WTC11 (cell line): ENCODE measurements at regions not wholly inside any gene's neighbourhood (a gene's known extent, or its start where the extent isn't known, plus 50 kb on each side); places are given as distances from the start of the nearest gene placed in this dataset.

ENCODE experiments used
- ATAC-seq: fragments of 200-7000 bp; cut with Tn5 transposase; 2 replicates; pipeline ENCODE4 v1.10.0; 2021; ENCODE audit warnings: mild to moderate bottlenecking, moderate library complexity
- CTCF ChIA-PET: fragments of 300-600 bp; sonication (Branson Sonifier 250); formaldehyde crosslinking; loops from one replicate; lab custom pipeline; 2021; ENCODE audit warnings: antibody characterized with exemption; lab: Charles Lee
- POLR2A ChIA-PET: fragments of 350-600 bp; sonication (Branson Sonifier 250); formaldehyde crosslinking; loops from one replicate; lab custom pipeline; 2021; ENCODE audit warnings: antibody characterized with exemption; lab: Charles Lee
- DNase-seq: peaks from one replicate; pipeline ENCODE4 v3.0.0; 2021; ENCODE audit warnings: low spot score
- H3K27ac Mint-ChIP-seq: 2 replicates; pipeline ENCODE4 v1.8.0; 2021; ENCODE audit warnings: mixed read lengths
- H3K27me3 Mint-ChIP-seq: 2 replicates; pipeline ENCODE4 v1.8.0; 2021; ENCODE audit warnings: low read depth, mild to moderate bottlenecking, moderate library complexity, mixed read lengths
- H3K36me3 Mint-ChIP-seq: 2 replicates; pipeline ENCODE4 v1.8.0; 2021; ENCODE audit warnings: mixed read lengths
- H3K4me1 Mint-ChIP-seq: 2 replicates; pipeline ENCODE4 v1.8.0; 2022; ENCODE audit warnings: mixed read lengths
- H3K4me3 Mint-ChIP-seq: 2 replicates; pipeline ENCODE4 v1.8.0; 2021; ENCODE audit warnings: mild to moderate bottlenecking, moderate library complexity, mixed read lengths
- H3K9me3 Mint-ChIP-seq: 2 replicates; pipeline ENCODE4 v1.8.0; 2021; ENCODE audit warnings: mixed read lengths
- E2F5 ChIP-seq: sonication (generic); formaldehyde crosslinking; IDR thresholded peaks from 2 replicates; pipeline ENCODE4 v1.8.1; 2022; ENCODE audit warnings: mild to moderate bottlenecking, moderate library complexity, missing genetic modification reagents
- EMX1 ChIP-seq: fragments of 250-450 bp; sonication (Bioruptor Pico); IDR thresholded peaks from 2 replicates; pipeline ENCODE4 v1.8.0; 2021; ENCODE audit warnings: mild to moderate bottlenecking
- FOXJ3 ChIP-seq: sonication (generic); formaldehyde crosslinking; IDR thresholded peaks from 2 replicates; pipeline ENCODE4 v1.9.0; 2021; ENCODE audit warnings: missing genetic modification reagents, mild to moderate bottlenecking, borderline replicate concordance
- GRHL2 ChIP-seq: fragments of 250-450 bp; sonication (Bioruptor Pico); IDR thresholded peaks from 2 replicates; pipeline ENCODE4 v1.8.0; 2022; ENCODE audit warnings: mild to moderate bottlenecking, moderate library complexity; ENCODE audit not compliant: insufficient replicate concordance, severe bottlenecking
- KAT7 ChIP-seq: sonication (generic); formaldehyde crosslinking; IDR thresholded peaks from 2 replicates; pipeline ENCODE4 v1.8.1; 2023; ENCODE audit warnings: missing genetic modification reagents, mild to moderate bottlenecking, borderline replicate concordance
- MAX ChIP-seq: sonication (generic); formaldehyde crosslinking; IDR thresholded peaks from 2 replicates; pipeline ENCODE4 v1.8.0; 2022; ENCODE audit warnings: mild to moderate bottlenecking, missing genetic modification reagents
- NR1H2 ChIP-seq: sonication (generic); formaldehyde crosslinking; IDR thresholded peaks from 2 replicates; pipeline ENCODE4 v1.9.0; 2021; ENCODE audit warnings: mild to moderate bottlenecking, moderate library complexity, missing genetic modification reagents
- OVOL2 ChIP-seq: fragments of 250-450 bp; sonication (Bioruptor Pico); IDR thresholded peaks from 2 replicates; pipeline ENCODE4 v1.9.0; 2021; ENCODE audit warnings: mild to moderate bottlenecking, borderline replicate concordance
- PRRX2 ChIP-seq: fragments of 250-450 bp; sonication (Bioruptor Pico); IDR thresholded peaks from 2 replicates; pipeline ENCODE4 v1.8.0; 2021; ENCODE audit warnings: mild to moderate bottlenecking
- SMAD3 ChIP-seq: sonication (generic); formaldehyde crosslinking; IDR thresholded peaks from 2 replicates; pipeline ENCODE4 v1.8.0; 2022; ENCODE audit warnings: missing genetic modification reagents, mild to moderate bottlenecking, borderline replicate concordance
- TEAD4 ChIP-seq: sonication (generic); formaldehyde crosslinking; IDR thresholded peaks from 2 replicates; pipeline ENCODE4 v1.8.0; 2022; ENCODE audit warnings: mild to moderate bottlenecking, missing genetic modification reagents
- USF2 ChIP-seq: sonication (generic); formaldehyde crosslinking; IDR thresholded peaks from 2 replicates; pipeline ENCODE4 v1.8.1; 2023; ENCODE audit warnings: mild to moderate bottlenecking, missing genetic modification reagents, moderate library complexity
- ZNF121 ChIP-seq: sonication (generic); formaldehyde crosslinking; IDR thresholded peaks from 2 replicates; pipeline ENCODE4 v1.8.0; 2023; ENCODE audit warnings: missing genetic modification reagents
- ZNF416 ChIP-seq: fragments of 250-450 bp; sonication (Bioruptor Pico); IDR thresholded peaks from 2 replicates; pipeline ENCODE4 v1.9.0; 2021; ENCODE audit warnings: mild to moderate bottlenecking, inconsistent platforms
- ZNF671 ChIP-seq: fragments of 250-450 bp; sonication (Bioruptor Pico); IDR thresholded peaks from 2 replicates; pipeline ENCODE4 v1.8.0; 2021; ENCODE audit warnings: mild to moderate bottlenecking
- ZSCAN18 ChIP-seq: fragments of 250-450 bp; sonication (Bioruptor Pico); IDR thresholded peaks from 2 replicates; pipeline ENCODE4 v2.1.2; 2022; ENCODE audit warnings: mild to moderate bottlenecking, moderate library complexity
- TF ChIP-seq, protein P1 (sequence below): sonication (generic); formaldehyde crosslinking; IDR thresholded peaks from 2 replicates; pipeline ENCODE4 v1.8.1; 2022; ENCODE audit warnings: mild to moderate bottlenecking, missing genetic modification reagents, moderate library complexity, borderline replicate concordance
- TF ChIP-seq, protein P2 (sequence below): fragments of 250-450 bp; sonication (Bioruptor Pico); IDR thresholded peaks from 2 replicates; pipeline ENCODE4 v1.9.0; 2021; ENCODE audit warnings: moderate library complexity, mild to moderate bottlenecking, inconsistent platforms, borderline replicate concordance
- TF ChIP-seq, protein P3 (sequence below): sonication (generic); formaldehyde crosslinking; IDR thresholded peaks from 2 replicates; pipeline ENCODE4 v1.8.1; 2023; ENCODE audit warnings: mild to moderate bottlenecking, missing genetic modification reagents
- TF ChIP-seq, protein P4 (sequence below): sonication (generic); formaldehyde crosslinking; conservative IDR thresholded peaks from 2 replicates; pipeline ENCODE4 v1.8.1; 2022; ENCODE audit warnings: mild to moderate bottlenecking, missing genetic modification reagents
- TF ChIP-seq, protein P5 (sequence below): sonication (generic); formaldehyde crosslinking; IDR thresholded peaks from 2 replicates; pipeline ENCODE4 v1.8.0; 2022; ENCODE audit warnings: mild to moderate bottlenecking, missing genetic modification reagents
- TF ChIP-seq, protein P6 (sequence below): fragments of 250-450 bp; sonication (Bioruptor Pico); IDR thresholded peaks from 2 replicates; pipeline ENCODE4 v1.9.0; 2021; ENCODE audit warnings: mild to moderate bottlenecking

DNA sequence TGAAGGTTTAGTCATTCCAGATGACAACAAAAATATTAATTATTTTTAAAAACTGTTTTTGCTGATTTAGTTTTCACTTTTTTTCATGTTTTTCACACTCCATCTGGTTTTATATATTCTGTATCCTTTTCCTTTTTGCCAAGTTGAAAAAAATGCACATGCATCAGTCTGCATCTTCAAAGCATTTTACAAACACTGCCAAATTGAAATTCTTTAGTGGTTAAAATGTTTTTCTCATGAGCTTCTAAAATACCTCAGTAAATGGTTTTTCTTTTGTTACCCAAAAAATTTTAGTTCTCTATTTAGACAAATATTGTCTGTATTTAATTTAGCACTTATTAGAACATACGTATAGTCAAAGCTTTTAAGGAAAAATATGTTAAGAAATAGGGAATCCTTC lies 386.9 kb upstream of the HSF2 start:
- H3K4me3 Mint-ChIP-seq, result no peak overlapping the region
- H3K27ac Mint-ChIP-seq, result no peak overlapping the region
- CTCF ChIA-PET, result no interaction called here
- TF ChIP-seq, protein P1, sequence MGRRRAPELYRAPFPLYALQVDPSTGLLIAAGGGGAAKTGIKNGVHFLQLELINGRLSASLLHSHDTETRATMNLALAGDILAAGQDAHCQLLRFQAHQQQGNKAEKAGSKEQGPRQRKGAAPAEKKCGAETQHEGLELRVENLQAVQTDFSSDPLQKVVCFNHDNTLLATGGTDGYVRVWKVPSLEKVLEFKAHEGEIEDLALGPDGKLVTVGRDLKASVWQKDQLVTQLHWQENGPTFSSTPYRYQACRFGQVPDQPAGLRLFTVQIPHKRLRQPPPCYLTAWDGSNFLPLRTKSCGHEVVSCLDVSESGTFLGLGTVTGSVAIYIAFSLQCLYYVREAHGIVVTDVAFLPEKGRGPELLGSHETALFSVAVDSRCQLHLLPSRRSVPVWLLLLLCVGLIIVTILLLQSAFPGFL (CRISPR knock-in tag), result no peak
- TF ChIP-seq, protein P2, sequence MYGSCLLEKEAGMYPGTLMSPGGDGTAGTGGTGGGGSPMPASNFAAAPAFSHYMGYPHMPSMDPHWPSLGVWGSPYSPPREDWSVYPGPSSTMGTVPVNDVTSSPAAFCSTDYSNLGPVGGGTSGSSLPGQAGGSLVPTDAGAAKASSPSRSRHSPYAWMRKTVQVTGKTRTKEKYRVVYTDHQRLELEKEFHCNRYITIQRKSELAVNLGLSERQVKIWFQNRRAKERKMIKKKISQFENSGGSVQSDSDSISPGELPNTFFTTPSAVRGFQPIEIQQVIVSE, result no peak
- TF ChIP-seq E2F5, result no peak
- TF ChIP-seq, protein P3, sequence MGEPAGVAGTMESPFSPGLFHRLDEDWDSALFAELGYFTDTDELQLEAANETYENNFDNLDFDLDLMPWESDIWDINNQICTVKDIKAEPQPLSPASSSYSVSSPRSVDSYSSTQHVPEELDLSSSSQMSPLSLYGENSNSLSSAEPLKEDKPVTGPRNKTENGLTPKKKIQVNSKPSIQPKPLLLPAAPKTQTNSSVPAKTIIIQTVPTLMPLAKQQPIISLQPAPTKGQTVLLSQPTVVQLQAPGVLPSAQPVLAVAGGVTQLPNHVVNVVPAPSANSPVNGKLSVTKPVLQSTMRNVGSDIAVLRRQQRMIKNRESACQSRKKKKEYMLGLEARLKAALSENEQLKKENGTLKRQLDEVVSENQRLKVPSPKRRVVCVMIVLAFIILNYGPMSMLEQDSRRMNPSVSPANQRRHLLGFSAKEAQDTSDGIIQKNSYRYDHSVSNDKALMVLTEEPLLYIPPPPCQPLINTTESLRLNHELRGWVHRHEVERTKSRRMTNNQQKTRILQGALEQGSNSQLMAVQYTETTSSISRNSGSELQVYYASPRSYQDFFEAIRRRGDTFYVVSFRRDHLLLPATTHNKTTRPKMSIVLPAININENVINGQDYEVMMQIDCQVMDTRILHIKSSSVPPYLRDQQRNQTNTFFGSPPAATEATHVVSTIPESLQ, result no peak
- TF ChIP-seq, protein P4, sequence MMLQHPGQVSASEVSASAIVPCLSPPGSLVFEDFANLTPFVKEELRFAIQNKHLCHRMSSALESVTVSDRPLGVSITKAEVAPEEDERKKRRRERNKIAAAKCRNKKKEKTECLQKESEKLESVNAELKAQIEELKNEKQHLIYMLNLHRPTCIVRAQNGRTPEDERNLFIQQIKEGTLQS (CRISPR knock-in tag), result no peak
- TF ChIP-seq ZNF121 (CRISPR knock-in tag), result no peak
- no peak for TF ChIP-seq GRHL2 (CRISPR knock-in tag)
- TF ChIP-seq MAX (CRISPR knock-in tag), result no peak
- DNase-seq (no peak), ATAC-seq (no peak)
- H3K27me3 Mint-ChIP-seq, result no peaks in the 10 kb centered on the region
- H3K36me3 Mint-ChIP-seq, result no peaks in the 10 kb centered on the region
- peaks cover 28% of the 10 kb centered on the region for H3K4me1 Mint-ChIP-seq
- H3K9me3 Mint-ChIP-seq, result 0 out of 2 replicates have a peak, but pooled peaks cover 3% of the 10 kb centered on the region
- POLR2A ChIA-PET, result no interaction called here

DNA sequence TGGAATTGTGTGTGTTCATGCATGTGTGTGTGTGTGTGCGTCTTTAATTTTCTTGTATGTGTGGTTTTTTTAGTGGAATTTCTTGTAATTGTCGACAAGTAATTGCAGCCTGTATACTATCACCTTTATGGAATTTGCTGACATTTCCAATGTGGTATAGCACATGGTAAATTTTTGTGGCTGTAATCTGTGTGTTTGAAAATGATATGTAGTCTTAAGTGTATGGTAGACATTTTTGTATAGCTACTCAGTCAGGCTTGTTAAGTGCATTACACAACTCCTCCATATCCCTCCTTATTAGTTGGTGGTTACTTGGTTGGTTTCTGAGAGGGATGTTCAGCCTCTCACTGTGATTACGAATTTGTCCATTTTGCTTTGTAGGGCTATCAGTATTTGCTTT lies 384.5 kb upstream of the HSF2 start:
- H3K4me1 Mint-ChIP-seq, result peaks cover 12% of the 10 kb centered on the region
- no peak overlapping the region for H3K27ac Mint-ChIP-seq
- H3K27me3 Mint-ChIP-seq, result no peaks in the 10 kb centered on the region
- ATAC-seq (no peak), DNase-seq (no peak)
- POLR2A ChIA-PET, result no interaction called here
- H3K4me3 Mint-ChIP-seq, result no peak overlapping the region
- H3K9me3 Mint-ChIP-seq, result 0 out of 2 replicates have a peak, but pooled peaks cover 3% of the 10 kb centered on the region
- no peaks in the 10 kb centered on the region for H3K36me3 Mint-ChIP-seq
- CTCF ChIA-PET, result no interaction called here
- TF ChIP-seq KAT7 (CRISPR knock-in tag), result no peak
- TF ChIP-seq OVOL2 (CRISPR knock-in tag), result no peak
- TF ChIP-seq SMAD3 (CRISPR knock-in tag), result no peak
- TF ChIP-seq, protein P5, sequence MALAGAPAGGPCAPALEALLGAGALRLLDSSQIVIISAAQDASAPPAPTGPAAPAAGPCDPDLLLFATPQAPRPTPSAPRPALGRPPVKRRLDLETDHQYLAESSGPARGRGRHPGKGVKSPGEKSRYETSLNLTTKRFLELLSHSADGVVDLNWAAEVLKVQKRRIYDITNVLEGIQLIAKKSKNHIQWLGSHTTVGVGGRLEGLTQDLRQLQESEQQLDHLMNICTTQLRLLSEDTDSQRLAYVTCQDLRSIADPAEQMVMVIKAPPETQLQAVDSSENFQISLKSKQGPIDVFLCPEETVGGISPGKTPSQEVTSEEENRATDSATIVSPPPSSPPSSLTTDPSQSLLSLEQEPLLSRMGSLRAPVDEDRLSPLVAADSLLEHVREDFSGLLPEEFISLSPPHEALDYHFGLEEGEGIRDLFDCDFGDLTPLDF (CRISPR knock-in tag), result no peak
- TF ChIP-seq, protein P6, sequence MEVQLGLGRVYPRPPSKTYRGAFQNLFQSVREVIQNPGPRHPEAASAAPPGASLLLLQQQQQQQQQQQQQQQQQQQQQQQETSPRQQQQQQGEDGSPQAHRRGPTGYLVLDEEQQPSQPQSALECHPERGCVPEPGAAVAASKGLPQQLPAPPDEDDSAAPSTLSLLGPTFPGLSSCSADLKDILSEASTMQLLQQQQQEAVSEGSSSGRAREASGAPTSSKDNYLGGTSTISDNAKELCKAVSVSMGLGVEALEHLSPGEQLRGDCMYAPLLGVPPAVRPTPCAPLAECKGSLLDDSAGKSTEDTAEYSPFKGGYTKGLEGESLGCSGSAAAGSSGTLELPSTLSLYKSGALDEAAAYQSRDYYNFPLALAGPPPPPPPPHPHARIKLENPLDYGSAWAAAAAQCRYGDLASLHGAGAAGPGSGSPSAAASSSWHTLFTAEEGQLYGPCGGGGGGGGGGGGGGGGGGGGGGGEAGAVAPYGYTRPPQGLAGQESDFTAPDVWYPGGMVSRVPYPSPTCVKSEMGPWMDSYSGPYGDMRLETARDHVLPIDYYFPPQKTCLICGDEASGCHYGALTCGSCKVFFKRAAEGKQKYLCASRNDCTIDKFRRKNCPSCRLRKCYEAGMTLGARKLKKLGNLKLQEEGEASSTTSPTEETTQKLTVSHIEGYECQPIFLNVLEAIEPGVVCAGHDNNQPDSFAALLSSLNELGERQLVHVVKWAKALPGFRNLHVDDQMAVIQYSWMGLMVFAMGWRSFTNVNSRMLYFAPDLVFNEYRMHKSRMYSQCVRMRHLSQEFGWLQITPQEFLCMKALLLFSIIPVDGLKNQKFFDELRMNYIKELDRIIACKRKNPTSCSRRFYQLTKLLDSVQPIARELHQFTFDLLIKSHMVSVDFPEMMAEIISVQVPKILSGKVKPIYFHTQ, result no peak
- no peak for TF ChIP-seq FOXJ3 (CRISPR knock-in tag)
- TF ChIP-seq EMX1 (CRISPR knock-in tag), result no peak
- TF ChIP-seq TEAD4 (CRISPR knock-in tag), result no peak
- TF ChIP-seq PRRX2 (CRISPR knock-in tag), result no peak
- no peak for TF ChIP-seq ZNF671
- TF ChIP-seq E2F5, result no peak
- TF ChIP-seq ZNF416 (CRISPR knock-in tag), result no peak
- no peak for TF ChIP-seq USF2 (CRISPR knock-in tag)
- no peak for TF ChIP-seq ZSCAN18 (CRISPR knock-in tag)
- TF ChIP-seq NR1H2 (CRISPR knock-in tag), result no peak
